K562 (cell line): ENCODE measurements at regions not wholly inside any gene's neighbourhood (a gene's known extent, or its start where the extent isn't known, plus 50 kb on each side); places are given as distances from the start of the nearest gene placed in this dataset.

Experiments
- ATAC-seq: fragments of 200-7000 bp; cut with Tn5 transposase; 3 replicates; pipeline ENCODE4 v1.9.1; 2020; ENCODE audit warnings: moderate library complexity
- BruUV-seq: library from RNA; stranded (reverse); fragments of 400-500 nt; replicated peaks from 2 replicates; lab custom pipeline; 2021; lab: Mats Ljungman, UMichigan
- CTCF ChIA-PET: fragments of 300-600 bp; formaldehyde crosslinking; extraction: SDS; loops from one replicate; lab custom pipeline; 2021; ENCODE audit warnings: low intra/inter-chr PET ratio; lab: Yijun Ruan, JAX
- POLR2A ChIA-PET: fragments of 300-600, 350-650 bp; sonication (Branson Sonifier 250); formaldehyde crosslinking; extraction: SDS; loops from one replicate; lab custom pipeline; 2021; ENCODE audit warnings: antibody characterized with exemption, inconsistent platforms; lab: Yijun Ruan, JAX
- DNase-seq, 4 experiments: peaks; one replicate each; pipeline versions ENCODE4 v3.0.0 to v3.0.0-alpha.2; 2011 to 2018; ENCODE audit warnings: low spot score in 3 of 4, mixed read lengths in 3 of 4; ENCODE audit errors: extremely low read depth in 1 of 4
- FAIRE-seq: peaks from 2 replicates; lab custom pipeline; 2011; peaks lifted over from hg19 to GRCh38; lab: Jason Lieb, UNC
- H2AFZ ChIP-seq: 2 replicates; pipeline ENCODE4 v1.6.0; 2011; ENCODE audit warnings: low read depth, low read length, control low read depth, inconsistent platforms
- H3K27ac ChIP-seq: fragments of 200-600 bp; 3 replicates; pipeline ENCODE4 v1.8.0; 2011; ENCODE audit warnings: low read depth, mild to moderate bottlenecking, control low read depth, inconsistent platforms, low read length, moderate library complexity, mixed read lengths; ENCODE audit errors: extremely low read depth
- H3K27me3 ChIP-seq, 2 experiments: fragments of 300-600 bp in 1 of 2; 2 replicates in 1 of 2; 3 replicates in 1 of 2; pipeline versions ENCODE4 v1.6.0 to v1.8.0; 2011; ENCODE audit warnings: inconsistent platforms in 2 of 2, low read length in 2 of 2, mild to moderate bottlenecking in 1 of 2, mixed read lengths in 1 of 2, moderate library complexity in 1 of 2; ENCODE audit not compliant: control insufficient read depth in 2 of 2, insufficient read depth in 2 of 2
- H3K36me3 ChIP-seq: fragments of 300-600 bp; 3 replicates; pipeline ENCODE4 v1.8.0; 2011; ENCODE audit warnings: mild to moderate bottlenecking, low read length, inconsistent platforms; ENCODE audit not compliant: control insufficient read depth, insufficient read depth
- H3K4me1 ChIP-seq, 2 experiments: fragments of 200-600 bp in 1 of 2; replicated peaks in 1 of 2; 2 replicates in 1 of 2; 3 replicates in 1 of 2; pipeline versions ENCODE4 v1.5.1 to v1.8.0; 2011; ENCODE audit warnings: inconsistent platforms in 2 of 2, low read length in 2 of 2, mild to moderate bottlenecking in 1 of 2, mixed read lengths in 1 of 2, moderate library complexity in 1 of 2; ENCODE audit not compliant: control insufficient read depth in 2 of 2, insufficient read depth in 2 of 2
- H3K4me2 ChIP-seq: 2 replicates; pipeline ENCODE4 v1.6.1; 2011; ENCODE audit warnings: low read length, control low read depth, inconsistent platforms, mixed read lengths; ENCODE audit not compliant: insufficient read depth
- H3K4me3 ChIP-seq: fragments of 200-600 bp; sonication (generic), shearing (Covaris generic); 2 replicates; pipeline ENCODE4 v1.5.1; 2016; ENCODE audit warnings: control low read depth, inconsistent platforms
- H3K79me2 ChIP-seq: fragments of 200-600 bp; 3 replicates; pipeline ENCODE4 v1.8.0; 2011; ENCODE audit warnings: low read length, inconsistent platforms; ENCODE audit not compliant: control insufficient read depth, insufficient read depth
- H3K9ac ChIP-seq, 2 experiments: 2 replicates each; pipeline versions ENCODE4 v1.6.0 to v1.6.1; 2011; ENCODE audit warnings: low read depth in 2 of 2, low read length in 2 of 2, control low read depth in 1 of 2, inconsistent platforms in 1 of 2, mild to moderate bottlenecking in 1 of 2, mixed read lengths in 1 of 2; ENCODE audit not compliant: insufficient read depth in 1 of 2
- H3K9me1 ChIP-seq: one replicate; pipeline ENCODE4 v1.6.0; 2011; ENCODE audit warnings: inconsistent platforms, mild to moderate bottlenecking, low read length, moderate library complexity; ENCODE audit not compliant: control insufficient read depth, insufficient read depth
- H3K9me3 ChIP-seq: replicated peaks from 2 replicates; pipeline ENCODE4 v1.5.1; 2011; ENCODE audit warnings: low read depth, low read length, inconsistent platforms; ENCODE audit not compliant: control insufficient read depth, insufficient read depth
- H4K20me1 ChIP-seq: replicated peaks from 2 replicates; pipeline ENCODE4 v1.6.1; 2011; ENCODE audit warnings: low read length, inconsistent platforms, mixed read lengths; ENCODE audit not compliant: control insufficient read depth, insufficient read depth
- ARID1B ChIP-seq: fragments of 450-650 bp; IDR thresholded peaks from 2 replicates; pipeline ENCODE4 v1.6.1; 2016; ENCODE audit warnings: antibody characterized with exemption, mild to moderate bottlenecking, inconsistent platforms
- C11orf30 ChIP-seq: fragments of 450-650 bp; IDR thresholded peaks from 2 replicates; pipeline ENCODE4 v1.6.1; 2016; ENCODE audit warnings: low read depth, mild to moderate bottlenecking
- DDX20 ChIP-seq: fragments of 450-650 bp; IDR thresholded peaks from 2 replicates; pipeline ENCODE4 v1.6.1; 2016; ENCODE audit warnings: missing genetic modification characterization, low read depth, mild to moderate bottlenecking, missing compliant biosample characterization, moderate library complexity
- MBD2 ChIP-seq: sonication (generic); IDR thresholded peaks from 2 replicates; pipeline ENCODE4 v1.6.1; 2016; ENCODE audit warnings: low read depth, borderline replicate concordance
- MCM7 ChIP-seq, 2 experiments: fragments of 450-650 bp; IDR thresholded peaks; 2 replicates each; pipeline ENCODE4 v1.6.1; 2016 to 2018
- ZNF717 ChIP-seq: fragments of 250-450 bp; sonication (Bioruptor Pico); IDR thresholded peaks from 2 replicates; pipeline ENCODE4 v1.5.0; 2021
- ZNF830 ChIP-seq: fragments of 250-450 bp; sonication (Bioruptor Pico); IDR thresholded peaks from 2 replicates; pipeline ENCODE4 v1.5.0; 2021; ENCODE audit warnings: mild to moderate bottlenecking
- WGBS: fragments of 100-300 bp; shearing (Covaris generic); methylation state at CpG from one replicate; pipeline ENCODE4 v1.1.6; 2016; ENCODE audit warnings: low coverage, mixed read lengths; ENCODE audit not compliant: insufficient coverage; ENCODE audit errors: missing lambda C conversion rate; 5-methylcytosine and 5-hydroxymethylcytosine counted together
- in situ Hi-C: fragments of 300-500 bp; cut with MboI; formaldehyde crosslinking; loops from 4 replicates; pipeline ENCODE4 v1.15.0; 2018; ENCODE audit warnings: inconsistent platforms, mixed read lengths
- intact Hi-C: fragments of 100-400 bp; cut with micrococcal nuclease; formaldehyde crosslinking; loops from 2 replicates; pipeline ENCODE4 v1.14.2; 2022
- TF ChIP-seq, protein P1 (sequence below), 2 experiments: fragments of 450-650 bp in 1 of 2; sonication (generic) in 1 of 2; formaldehyde crosslinking; conservative IDR thresholded peaks; 2 replicates each; pipeline versions ENCODE4 v1.4.0 to v1.8.1; 2020 to 2022; ENCODE audit warnings: mild to moderate bottlenecking in 1 of 2, missing genetic modification reagents in 1 of 2
- TF ChIP-seq, protein P2 (sequence below): fragments of 250-450 bp; sonication (Bioruptor Pico); IDR thresholded peaks from 2 replicates; pipeline ENCODE4 v1.9.0; 2021; ENCODE audit warnings: mild to moderate bottlenecking
- TF ChIP-seq, protein P3 (sequence below), 2 experiments: fragments of 450-650 bp in 1 of 2; sonication (generic) in 1 of 2; formaldehyde crosslinking in 1 of 2; IDR thresholded peaks; 2 replicates each; pipeline versions ENCODE4 v1.7.1 to v1.9.0; 2016 to 2022; ENCODE audit warnings: inconsistent platforms in 1 of 2, mild to moderate bottlenecking in 1 of 2, missing genetic modification reagents in 1 of 2
- TF ChIP-seq, protein P4 (sequence below): IDR thresholded peaks from 2 replicates; pipeline ENCODE4 v1.6.1; 2016; ENCODE audit warnings: missing genetic modification characterization, missing compliant biosample characterization

DNA sequence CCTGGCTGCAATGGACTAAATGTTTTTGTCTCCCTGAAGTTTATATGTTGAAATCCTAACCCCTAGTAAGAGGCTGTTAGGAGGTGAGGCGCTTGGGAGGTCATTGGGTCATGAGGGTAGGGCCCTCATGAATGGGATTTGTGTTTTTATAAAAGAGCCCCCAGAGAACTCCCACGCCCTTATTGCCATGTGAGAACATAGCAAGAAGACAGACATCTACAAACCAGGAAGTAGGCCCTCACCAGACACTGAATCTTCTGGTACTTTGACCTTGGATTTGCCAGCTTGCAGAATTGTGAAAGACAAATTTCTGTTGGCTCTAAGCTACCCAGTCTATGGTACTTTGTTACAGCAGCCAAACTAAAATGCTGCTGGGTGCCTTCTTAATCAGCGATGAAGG lies 96.1 kb upstream of the SPATA13 start:
- in situ Hi-C loops (no loop called here), intact Hi-C loops (no loop called here)
- ATAC-seq (no peak), FAIRE-seq (no peak), DNase-seq (no peak)
- no peaks in the 10 kb centered on the region for H4K20me1 ChIP-seq
- 0% methylated on average over 3 of the region's 3 CpGs for WGBS
- POLR2A ChIA-PET = no interaction called here
- BruUV-seq = no TSS peak
- H3K4me3 ChIP-seq = no peak overlapping the region
- no peaks in the 10 kb centered on the region for H3K79me2 ChIP-seq
- no peaks in the 10 kb centered on the region; a peak in 1 of 5 replicates for H3K27me3 ChIP-seq
- H3K9ac ChIP-seq = no peak overlapping the region
- H3K4me1 ChIP-seq = no peaks in the 10 kb centered on the region
- H3K27ac ChIP-seq = no peak overlapping the region
- no peak overlapping the region for H3K4me2 ChIP-seq
- TF ChIP-seq, protein P1, sequence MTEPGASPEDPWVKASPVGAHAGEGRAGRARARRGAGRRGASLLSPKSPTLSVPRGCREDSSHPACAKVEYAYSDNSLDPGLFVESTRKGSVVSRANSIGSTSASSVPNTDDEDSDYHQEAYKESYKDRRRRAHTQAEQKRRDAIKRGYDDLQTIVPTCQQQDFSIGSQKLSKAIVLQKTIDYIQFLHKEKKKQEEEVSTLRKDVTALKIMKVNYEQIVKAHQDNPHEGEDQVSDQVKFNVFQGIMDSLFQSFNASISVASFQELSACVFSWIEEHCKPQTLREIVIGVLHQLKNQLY (CRISPR knock-in tag; conservative IDR thresholded peaks at IDR 0.05) = no peak
- TF ChIP-seq, protein P2, sequence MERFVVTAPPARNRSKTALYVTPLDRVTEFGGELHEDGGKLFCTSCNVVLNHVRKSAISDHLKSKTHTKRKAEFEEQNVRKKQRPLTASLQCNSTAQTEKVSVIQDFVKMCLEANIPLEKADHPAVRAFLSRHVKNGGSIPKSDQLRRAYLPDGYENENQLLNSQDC (CRISPR knock-in tag) = no peak
- TF ChIP-seq MBD2 = no peak
- TF ChIP-seq, protein P3, sequence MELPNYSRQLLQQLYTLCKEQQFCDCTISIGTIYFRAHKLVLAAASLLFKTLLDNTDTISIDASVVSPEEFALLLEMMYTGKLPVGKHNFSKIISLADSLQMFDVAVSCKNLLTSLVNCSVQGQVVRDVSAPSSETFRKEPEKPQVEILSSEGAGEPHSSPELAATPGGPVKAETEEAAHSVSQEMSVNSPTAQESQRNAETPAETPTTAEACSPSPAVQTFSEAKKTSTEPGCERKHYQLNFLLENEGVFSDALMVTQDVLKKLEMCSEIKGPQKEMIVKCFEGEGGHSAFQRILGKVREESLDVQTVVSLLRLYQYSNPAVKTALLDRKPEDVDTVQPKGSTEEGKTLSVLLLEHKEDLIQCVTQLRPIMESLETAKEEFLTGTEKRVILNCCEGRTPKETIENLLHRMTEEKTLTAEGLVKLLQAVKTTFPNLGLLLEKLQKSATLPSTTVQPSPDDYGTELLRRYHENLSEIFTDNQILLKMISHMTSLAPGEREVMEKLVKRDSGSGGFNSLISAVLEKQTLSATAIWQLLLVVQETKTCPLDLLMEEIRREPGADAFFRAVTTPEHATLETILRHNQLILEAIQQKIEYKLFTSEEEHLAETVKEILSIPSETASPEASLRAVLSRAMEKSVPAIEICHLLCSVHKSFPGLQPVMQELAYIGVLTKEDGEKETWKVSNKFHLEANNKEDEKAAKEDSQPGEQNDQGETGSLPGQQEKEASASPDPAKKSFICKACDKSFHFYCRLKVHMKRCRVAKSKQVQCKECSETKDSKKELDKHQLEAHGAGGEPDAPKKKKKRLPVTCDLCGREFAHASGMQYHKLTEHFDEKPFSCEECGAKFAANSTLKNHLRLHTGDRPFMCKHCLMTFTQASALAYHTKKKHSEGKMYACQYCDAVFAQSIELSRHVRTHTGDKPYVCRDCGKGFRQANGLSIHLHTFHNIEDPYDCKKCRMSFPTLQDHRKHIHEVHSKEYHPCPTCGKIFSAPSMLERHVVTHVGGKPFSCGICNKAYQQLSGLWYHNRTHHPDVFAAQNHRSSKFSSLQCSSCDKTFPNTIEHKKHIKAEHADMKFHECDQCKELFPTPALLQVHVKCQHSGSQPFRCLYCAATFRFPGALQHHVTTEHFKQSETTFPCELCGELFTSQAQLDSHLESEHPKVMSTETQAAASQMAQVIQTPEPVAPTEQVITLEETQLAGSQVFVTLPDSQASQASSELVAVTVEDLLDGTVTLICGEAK (IDR thresholded peaks at IDR 0.05) = no peak
- TF ChIP-seq, protein P3 (CRISPR knock-in tag; IDR thresholded peaks at IDR 0.05) = no peak
- TF ChIP-seq DDX20 = no peak
- no peak for TF ChIP-seq ZNF717 (CRISPR knock-in tag)
- no peak for TF ChIP-seq ZNF830 (CRISPR knock-in tag)
- no peak for TF ChIP-seq MCM7 (IDR thresholded peaks at IDR 0.05)
- TF ChIP-seq ARID1B = no peak
- TF ChIP-seq, protein P4, sequence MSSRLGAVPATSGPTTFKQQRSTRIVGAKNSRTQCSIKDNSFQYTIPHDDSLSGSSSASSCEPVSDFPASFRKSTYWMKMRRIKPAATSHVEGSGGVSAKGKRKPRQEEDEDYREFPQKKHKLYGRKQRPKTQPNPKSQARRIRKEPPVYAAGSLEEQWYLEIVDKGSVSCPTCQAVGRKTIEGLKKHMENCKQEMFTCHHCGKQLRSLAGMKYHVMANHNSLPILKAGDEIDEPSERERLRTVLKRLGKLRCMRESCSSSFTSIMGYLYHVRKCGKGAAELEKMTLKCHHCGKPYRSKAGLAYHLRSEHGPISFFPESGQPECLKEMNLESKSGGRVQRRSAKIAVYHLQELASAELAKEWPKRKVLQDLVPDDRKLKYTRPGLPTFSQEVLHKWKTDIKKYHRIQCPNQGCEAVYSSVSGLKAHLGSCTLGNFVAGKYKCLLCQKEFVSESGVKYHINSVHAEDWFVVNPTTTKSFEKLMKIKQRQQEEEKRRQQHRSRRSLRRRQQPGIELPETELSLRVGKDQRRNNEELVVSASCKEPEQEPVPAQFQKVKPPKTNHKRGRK (tag) = no peak
- TF ChIP-seq C11orf30 = no peak
- H3K9me3 ChIP-seq = no peaks in the 10 kb centered on the region
- CTCF ChIA-PET = no interaction called here
- no peaks in the 10 kb centered on the region for H3K9me1 ChIP-seq
- no peaks in the 10 kb centered on the region for H3K36me3 ChIP-seq
- H2AFZ ChIP-seq = no peak overlapping the region
